Keratinocyte (primary cell): ENCODE measurements at regions not wholly inside any gene's neighbourhood (a gene's known extent, or its start where the extent isn't known, plus 50 kb on each side); places are given as distances from the start of the nearest gene placed in this dataset.

Experiments
- DNase-seq: peaks from one replicate; pipeline ENCODE4 v3.0.0-alpha.2; 2011; ENCODE audit warnings: low read depth, missing footprints, low spot score
- FAIRE-seq: peaks from 2 replicates; lab custom pipeline; 2011; peaks lifted over from hg19 to GRCh38; lab: Jason Lieb, UNC
- H2AFZ ChIP-seq: 2 replicates; pipeline ENCODE4 v1.6.0; 2012; ENCODE audit warnings: low read length, control low read depth, inconsistent platforms; ENCODE audit not compliant: control insufficient read depth
- H3K27ac ChIP-seq: 2 replicates; pipeline ENCODE4 v1.5.1; 2011; ENCODE audit warnings: low read length; ENCODE audit not compliant: control insufficient read depth, insufficient read depth
- H3K27me3 ChIP-seq: 3 replicates; pipeline ENCODE4 v1.6.0; 2011; ENCODE audit warnings: low read length; ENCODE audit not compliant: control insufficient read depth, insufficient read depth; ENCODE audit errors: extremely low read depth
- H3K36me3 ChIP-seq, 2 experiments: 2 replicates in 1 of 2; 3 replicates in 1 of 2; pipeline ENCODE4 v1.5.1; 2011; ENCODE audit warnings: low read length in 2 of 2, mild to moderate bottlenecking in 1 of 2; ENCODE audit not compliant: control insufficient read depth in 2 of 2, insufficient read depth in 2 of 2; ENCODE audit errors: extremely low read depth in 1 of 2
- H3K4me1 ChIP-seq: 3 replicates; pipeline ENCODE4 v1.5.1; 2011; ENCODE audit warnings: low read length; ENCODE audit not compliant: control insufficient read depth, insufficient read depth; ENCODE audit errors: extremely low read depth
- H3K4me2 ChIP-seq: 3 replicates; pipeline ENCODE4 v1.6.0; 2011; ENCODE audit warnings: low read depth, low read length; ENCODE audit not compliant: control insufficient read depth, insufficient read depth; ENCODE audit errors: extremely low read depth
- H3K4me3 ChIP-seq, 3 experiments: fragments of 200-600 bp in 1 of 3; sonication (generic) in 1 of 3; 2 replicates in 2 of 3; 3 replicates in 1 of 3; pipeline ENCODE4 v1.5.1; 2011 to 2016; ENCODE audit warnings: low read length in 3 of 3, mild to moderate bottlenecking in 3 of 3, control low read depth in 2 of 3, inconsistent platforms in 1 of 3, low read depth in 1 of 3, mixed read lengths in 1 of 3, mixed run types in 1 of 3, moderate library complexity in 1 of 3; ENCODE audit not compliant: control insufficient read depth in 2 of 3, insufficient read depth in 2 of 3; ENCODE audit errors: extremely low read depth in 1 of 3
- H3K79me2 ChIP-seq: 2 replicates; pipeline ENCODE4 v1.6.0; 2012; ENCODE audit warnings: low read length; ENCODE audit not compliant: control insufficient read depth, insufficient read depth
- H3K9ac ChIP-seq: 3 replicates; pipeline ENCODE4 v1.6.0; 2011; ENCODE audit warnings: low read length; ENCODE audit not compliant: control insufficient read depth, insufficient read depth; ENCODE audit errors: extremely low read depth
- H3K9me1 ChIP-seq: 3 replicates; pipeline ENCODE4 v1.6.0; 2011; ENCODE audit warnings: low read length; ENCODE audit not compliant: control insufficient read depth, insufficient read depth; ENCODE audit errors: extremely low read depth
- H3K9me3 ChIP-seq: 2 replicates; pipeline ENCODE4 v1.5.1; 2012; ENCODE audit warnings: low read depth, low read length; ENCODE audit not compliant: control insufficient read depth
- H4K20me1 ChIP-seq: 3 replicates; pipeline ENCODE4 v1.6.0; 2011; ENCODE audit warnings: low read length; ENCODE audit not compliant: control insufficient read depth, insufficient read depth; ENCODE audit errors: extremely low read depth
- EZH2 ChIP-seq: IDR thresholded peaks from one replicate; pipeline ENCODE4 v1.6.1; 2012; ENCODE audit warnings: inconsistent platforms, mild to moderate bottlenecking, low read length, moderate library complexity
- dilution Hi-C: fragments of 300-500 bp; cut with MboI; formaldehyde crosslinking; loops from one replicate; pipeline ENCODE4 v1.7.0; 2020; ENCODE audit warnings: low sequenced_read_pairs; ENCODE audit not compliant: extremely low pct_ligation_motif_present
- TF ChIP-seq, protein P1 (sequence below), 3 experiments: IDR thresholded peaks in 1 of 3; conservative IDR thresholded peaks in 1 of 3; optimal IDR thresholded peaks in 1 of 3; 2 replicates in 2 of 3; 3 replicates in 1 of 3; pipeline versions ENCODE3 to v1.5.1; 2011; ENCODE audit warnings: low read length in 3 of 3, mild to moderate bottlenecking in 3 of 3, moderate library complexity in 2 of 3, control low read depth in 1 of 3, inconsistent platforms in 1 of 3; ENCODE audit not compliant: insufficient read depth in 2 of 3; ENCODE audit errors: extremely low read depth in 1 of 3

DNA sequence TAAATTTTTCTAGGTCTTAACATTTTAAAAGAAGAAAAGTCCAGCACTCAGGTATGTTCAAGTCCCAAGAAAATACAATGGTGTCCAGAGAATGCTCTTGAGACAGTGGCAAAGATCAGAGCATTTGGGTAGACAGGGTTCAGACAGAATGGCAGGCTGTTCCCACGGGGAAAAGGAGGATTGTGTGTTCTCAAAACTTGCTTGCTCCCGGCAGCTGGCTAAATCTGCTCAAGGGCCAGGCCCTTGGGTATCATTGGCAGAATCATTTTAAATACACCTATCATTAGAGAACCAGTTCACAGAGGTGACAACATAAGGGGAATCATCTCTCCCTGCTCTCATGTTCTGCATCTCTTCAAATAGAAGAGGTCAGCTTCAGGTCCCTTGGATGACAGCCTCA lies 456.3 kb downstream of the DTHD1 start:
- no peaks in the 10 kb centered on the region for H3K79me2 ChIP-seq
- no peak overlapping the region for H3K4me3 ChIP-seq
- no peaks in the 10 kb centered on the region for H3K36me3 ChIP-seq
- no peak overlapping the region for H3K9ac ChIP-seq
- no peak overlapping the region for H3K27ac ChIP-seq
- no peak for DNase-seq
- no peak overlapping the region for H2AFZ ChIP-seq
- H3K9me3 ChIP-seq = no peaks in the 10 kb centered on the region
- H4K20me1 ChIP-seq = no peaks in the 10 kb centered on the region
- dilution Hi-C loops = no loop called here
- no peak overlapping the region for H3K4me2 ChIP-seq
- H3K4me1 ChIP-seq = no peaks in the 10 kb centered on the region
- TF ChIP-seq, protein P1, sequence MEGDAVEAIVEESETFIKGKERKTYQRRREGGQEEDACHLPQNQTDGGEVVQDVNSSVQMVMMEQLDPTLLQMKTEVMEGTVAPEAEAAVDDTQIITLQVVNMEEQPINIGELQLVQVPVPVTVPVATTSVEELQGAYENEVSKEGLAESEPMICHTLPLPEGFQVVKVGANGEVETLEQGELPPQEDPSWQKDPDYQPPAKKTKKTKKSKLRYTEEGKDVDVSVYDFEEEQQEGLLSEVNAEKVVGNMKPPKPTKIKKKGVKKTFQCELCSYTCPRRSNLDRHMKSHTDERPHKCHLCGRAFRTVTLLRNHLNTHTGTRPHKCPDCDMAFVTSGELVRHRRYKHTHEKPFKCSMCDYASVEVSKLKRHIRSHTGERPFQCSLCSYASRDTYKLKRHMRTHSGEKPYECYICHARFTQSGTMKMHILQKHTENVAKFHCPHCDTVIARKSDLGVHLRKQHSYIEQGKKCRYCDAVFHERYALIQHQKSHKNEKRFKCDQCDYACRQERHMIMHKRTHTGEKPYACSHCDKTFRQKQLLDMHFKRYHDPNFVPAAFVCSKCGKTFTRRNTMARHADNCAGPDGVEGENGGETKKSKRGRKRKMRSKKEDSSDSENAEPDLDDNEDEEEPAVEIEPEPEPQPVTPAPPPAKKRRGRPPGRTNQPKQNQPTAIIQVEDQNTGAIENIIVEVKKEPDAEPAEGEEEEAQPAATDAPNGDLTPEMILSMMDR (optimal IDR thresholded peaks at IDR 0.05 in 1 of 3, IDR thresholded peaks at IDR 0.05 in 1 of 3, conservative IDR thresholded peaks at IDR 0.05 in 1 of 3; ENCODE audit: extremely low read depth in 1 of 3, insufficient read depth in 2 of 3, low read length in 3 of 3) = no peak
- no peak for TF ChIP-seq EZH2
- no peaks in the 10 kb centered on the region for H3K27me3 ChIP-seq
- H3K9me1 ChIP-seq = no peaks in the 10 kb centered on the region
- FAIRE-seq = no peak

DNA sequence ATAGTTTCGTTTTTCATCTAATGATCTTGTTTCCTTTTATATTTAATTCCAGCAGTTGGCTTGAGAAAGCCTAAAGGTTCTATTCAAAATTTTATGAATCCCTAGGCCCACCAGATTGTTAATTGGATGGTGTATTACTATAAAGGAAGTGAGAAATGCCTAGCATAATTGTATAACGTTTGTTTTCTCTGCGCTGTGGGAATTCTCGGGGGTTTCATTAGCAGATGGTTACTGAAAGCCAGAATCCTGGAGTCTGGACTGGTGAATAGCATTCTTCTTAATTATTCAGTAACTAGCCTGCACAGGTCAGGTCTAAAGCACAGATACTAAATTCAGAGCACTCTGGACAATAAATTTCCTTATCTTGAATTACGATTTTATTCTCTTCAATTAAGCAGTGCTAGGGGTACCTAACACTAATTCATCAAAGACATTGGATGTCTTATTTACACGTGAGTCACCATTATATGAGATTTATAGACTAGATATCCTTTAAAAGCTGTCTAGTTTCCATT lies 459.4 kb downstream of the DTHD1 start:
- DNase-seq (no peak), FAIRE-seq (no peak)
- Histone ChIP-seq H3K79me2 (no peaks in the 10 kb centered on the region), H3K27me3 (no peaks in the 10 kb centered on the region), H3K36me3 (no peaks in the 10 kb centered on the region), H4K20me1 (no peaks in the 10 kb centered on the region), H3K4me3 (no peak overlapping the region), H3K9ac (no peak overlapping the region), H3K9me3 (no peaks in the 10 kb centered on the region), H3K4me2 (peak overlapping the region; percentile 17), H3K9me1 (no peaks in the 10 kb centered on the region), H3K27ac (no peak overlapping the region), H3K4me1 (no peaks in the 10 kb centered on the region), H2AFZ (no peak overlapping the region)
- dilution Hi-C loops = no loop called here
- TF ChIP-seq EZH2 = no peak
- TF ChIP-seq, protein P1 (optimal IDR thresholded peaks at IDR 0.05 in 1 of 3, IDR thresholded peaks at IDR 0.05 in 1 of 3, conservative IDR thresholded peaks at IDR 0.05 in 1 of 3; ENCODE audit: extremely low read depth in 1 of 3, insufficient read depth in 2 of 3, low read length in 3 of 3) = no peak
